Cardiac muscle cell (in vitro differentiated cells and primary cell): ENCODE measurements at regions not wholly inside any gene's neighbourhood (a gene's known extent, or its start where the extent isn't known, plus 50 kb on each side); places are given as distances from the start of the nearest gene placed in this dataset.
"Not testable (repeated sequence)": the region's sequence is repeated elsewhere in the genome, so short reads cannot be mapped to it uniquely, and the experiment has no call there.

Source experiments
- DNase-seq, 2 donors: peaks; one replicate each; pipeline versions ENCODE4 v3.0.0 to v3.0.0-alpha.2; 2010 to 2017; ENCODE audit warnings: low read depth in 1 of 2, low spot score in 1 of 2
- H3K27ac ChIP-seq: fragments of 200-600 bp; sonication (generic); 2 replicates; pipeline ENCODE4 v1.5.1; 2016
- H3K27me3 ChIP-seq: fragments of 200-600 bp; sonication (generic); 2 replicates; pipeline ENCODE4 v1.6.0; 2016; ENCODE audit warnings: control low read depth
- H3K36me3 ChIP-seq: fragments of 200-600 bp; sonication (generic); 2 replicates; pipeline ENCODE4 v1.5.1; 2016; ENCODE audit warnings: control low read depth
- H3K4me1 ChIP-seq: fragments of 200-600 bp; sonication (generic); 2 replicates; pipeline ENCODE4 v1.8.1; 2017; ENCODE audit warnings: low read depth, mild to moderate bottlenecking, mixed run types
- H3K4me3 ChIP-seq: fragments of 200-600 bp; sonication (generic); 2 replicates; pipeline ENCODE4 v1.5.1; 2016; ENCODE audit warnings: mild to moderate bottlenecking
- H3K9me3 ChIP-seq: fragments of 200-600 bp; sonication (generic); 2 replicates; pipeline ENCODE4 v1.5.1; 2017; ENCODE audit warnings: low read depth, mild to moderate bottlenecking, control low read depth
- CTCF ChIP-seq: IDR thresholded peaks from 2 replicates; pipeline ENCODE4 v1.5.1; 2012; ENCODE audit warnings: low read depth, mild to moderate bottlenecking, low read length

DNA sequence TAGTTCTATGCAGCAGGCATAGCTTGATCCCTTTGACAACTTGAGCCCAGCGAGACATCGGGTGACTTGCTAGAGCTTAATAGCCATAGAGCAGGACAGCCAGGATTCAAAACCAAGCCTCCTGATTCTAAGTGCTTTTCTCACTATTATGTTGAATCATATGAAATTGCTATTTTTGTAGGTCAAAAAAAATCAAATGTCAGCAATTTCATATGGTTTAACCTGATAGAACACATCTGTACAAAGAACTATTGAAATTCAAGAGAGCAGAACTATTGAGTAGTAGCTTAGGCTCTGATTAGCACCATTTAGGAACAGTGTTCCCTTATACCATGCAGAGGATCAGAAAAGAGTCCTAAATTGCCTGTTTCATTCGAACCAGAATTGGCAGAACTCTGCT lies 132.0 kb downstream of the EMP1 start:
- Histone ChIP-seq H3K36me3 (no peaks in the 10 kb centered on the region), H3K4me1 (no peaks in the 10 kb centered on the region), H3K4me3 (no peak overlapping the region), H3K27me3 (peaks cover 2% of the 10 kb centered on the region), H3K9me3 (no peaks in the 10 kb centered on the region), H3K27ac (no peak overlapping the region)
- no peak for TF ChIP-seq CTCF
- no peak for DNase-seq

DNA sequence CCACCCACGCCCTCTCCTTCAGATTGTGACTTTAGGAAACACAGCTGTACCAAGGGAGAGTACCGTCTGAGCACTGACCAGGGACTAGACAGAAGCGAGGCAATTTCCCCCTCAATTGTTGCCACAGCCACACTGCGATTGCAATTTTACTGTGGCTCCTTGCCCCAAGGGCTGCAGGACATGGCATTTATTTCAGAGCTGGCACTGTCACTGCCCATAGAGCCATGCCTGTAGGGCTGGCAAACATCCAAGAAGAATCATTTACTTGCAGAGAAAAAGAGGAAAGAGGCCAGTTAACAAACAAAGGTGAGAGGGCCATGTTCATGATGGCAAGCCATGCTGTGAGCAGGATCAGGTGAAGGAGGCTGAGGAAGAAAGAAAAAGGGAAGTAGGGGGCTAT lies 129.6 kb downstream of the EMP1 start:
- H3K4me3 ChIP-seq = no peak overlapping the region
- H3K27me3 ChIP-seq = peaks cover 2% of the 10 kb centered on the region
- no peak for TF ChIP-seq CTCF
- no peaks in the 10 kb centered on the region for H3K36me3 ChIP-seq
- no peak for DNase-seq
- H3K27ac ChIP-seq = no peak overlapping the region
- no peaks in the 10 kb centered on the region for H3K9me3 ChIP-seq
- H3K4me1 ChIP-seq = no peaks in the 10 kb centered on the region

DNA sequence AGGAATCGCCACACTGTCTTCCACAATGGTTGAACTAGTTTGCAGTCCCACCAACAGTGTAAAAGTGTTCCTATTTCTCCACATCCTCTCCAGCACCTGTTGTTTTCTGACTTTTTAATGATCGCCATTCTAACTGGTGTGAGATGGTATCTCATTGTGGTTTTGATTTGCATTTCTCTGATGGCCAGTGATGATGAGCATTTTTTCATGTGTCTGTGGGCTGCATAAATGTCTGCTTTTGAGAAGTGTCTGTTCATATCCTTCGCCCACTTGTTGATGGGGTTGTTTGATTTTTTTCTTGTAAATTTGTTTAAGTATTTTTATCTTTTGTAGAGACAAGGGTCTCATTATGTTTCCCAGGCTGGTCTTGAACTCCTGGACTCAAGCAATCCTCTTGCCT lies 128.5 kb downstream of the EMP1 start:
- not testable (repeated sequence) for DNase-seq, H3K36me3 ChIP-seq, H3K4me3 ChIP-seq, H3K4me1 ChIP-seq, H3K27ac ChIP-seq, H3K9me3 ChIP-seq, H3K27me3 ChIP-seq

GRCh38 chr12:13318231-13319015 lies 121.9 kb downstream of the EMP1 start:
- Histone ChIP-seq H3K27me3 (no peaks in the 10 kb centered on the region), H3K27ac (no peak overlapping the region), H3K36me3 (no peaks in the 10 kb centered on the region), H3K9me3 (no peaks in the 10 kb centered on the region), H3K4me1 (no peaks in the 10 kb centered on the region), H3K4me3 (no peak overlapping the region)
- DNase-seq = no peak
- TF ChIP-seq CTCF = no peak

DNA sequence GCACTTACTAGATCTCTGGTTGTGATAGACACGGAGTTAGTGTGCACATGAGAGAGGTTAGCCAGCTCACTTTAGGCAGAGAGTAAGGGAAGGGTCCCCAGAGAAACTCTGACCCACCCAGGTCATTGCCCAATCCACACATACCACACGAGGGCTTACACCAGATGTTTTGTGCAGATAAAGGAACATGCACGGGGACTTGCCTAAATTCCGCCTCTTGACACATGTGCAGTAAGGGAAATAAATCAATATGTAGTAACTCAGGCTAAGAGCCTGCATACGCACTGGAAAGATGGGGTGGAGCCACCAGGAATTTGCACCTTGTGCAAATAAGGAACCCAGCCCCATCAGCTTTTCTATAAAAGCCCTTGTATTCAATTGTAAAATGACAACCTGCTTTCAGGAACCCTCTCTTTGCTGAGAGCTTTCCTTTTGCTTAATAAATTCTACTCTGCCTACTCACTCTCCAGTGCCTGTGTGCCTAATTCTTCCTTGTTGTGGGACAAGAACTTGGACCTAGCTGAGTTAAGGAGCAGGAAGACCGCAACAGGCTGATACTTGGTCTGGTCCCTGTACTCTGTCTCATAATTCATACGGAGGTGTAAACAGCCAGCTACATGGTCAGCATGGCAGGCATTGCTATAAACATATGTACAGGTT lies 120.2 kb downstream of the EMP1 start:
- H3K9me3 ChIP-seq = no peaks in the 10 kb centered on the region
- no peaks in the 10 kb centered on the region for H3K27me3 ChIP-seq
- no peak overlapping the region for H3K4me3 ChIP-seq
- TF ChIP-seq CTCF = no peak
- H3K4me1 ChIP-seq = no peaks in the 10 kb centered on the region
- no peak for DNase-seq
- no peak overlapping the region for H3K27ac ChIP-seq
- no peaks in the 10 kb centered on the region for H3K36me3 ChIP-seq

GRCh38 chr12:13313886-13314285 lies 117.4 kb downstream of the EMP1 start:
- Histone ChIP-seq H3K4me3 (no peak overlapping the region), H3K9me3 (no peaks in the 10 kb centered on the region), H3K27ac (no peak overlapping the region), H3K4me1 (no peaks in the 10 kb centered on the region), H3K27me3 (no peaks in the 10 kb centered on the region), H3K36me3 (no peaks in the 10 kb centered on the region)
- no peak for DNase-seq
- no peak for TF ChIP-seq CTCF
